Esophagus muscularis mucosa (tissue), 4 donors: ENCODE measurements at regions not wholly inside any gene's neighbourhood (a gene's known extent, or its start where the extent isn't known, plus 50 kb on each side); places are given as distances from the start of the nearest gene placed in this dataset.

Experiments
- DNase-seq: peaks from one replicate; pipeline ENCODE4 v3.0.0-alpha.2; 2017; ENCODE audit errors: extremely low spot score
- H3K27ac ChIP-seq, 4 donors: fragments of 200-600 bp; sonication (generic); replicated peaks in 1 of 4; 1 replicate in 3 of 4; 2 replicates in 1 of 4; pipeline ENCODE4 v1.5.1; 2016 to 2019; ENCODE audit warnings: mild to moderate bottlenecking in 1 of 4
- H3K27me3 ChIP-seq, 4 donors: fragments of 200-600 bp; sonication (generic); one replicate each; pipeline versions ENCODE4 v1.5.1 to v1.6.0; 2016 to 2019
- H3K36me3 ChIP-seq, 4 donors: fragments of 200-600 bp; sonication (generic); one replicate each; pipeline ENCODE4 v1.5.1; 2016 to 2019
- H3K4me1 ChIP-seq, 4 donors: fragments of 200-600 bp; sonication (generic); one replicate each; pipeline ENCODE4 v1.5.1; 2016 to 2019
- H3K4me3 ChIP-seq, 4 donors: fragments of 200-600 bp; sonication (generic); 1 replicate in 2 of 4; 2 replicates in 2 of 4; pipeline ENCODE4 v1.5.1; 2016 to 2019; ENCODE audit warnings: mild to moderate bottlenecking in 4 of 4, moderate library complexity in 1 of 4
- H3K9me3 ChIP-seq, 4 donors: fragments of 200-600 bp; sonication (generic); 1 replicate in 3 of 4; 2 replicates in 1 of 4; pipeline ENCODE4 v1.5.1; 2016 to 2019
- EP300 ChIP-seq: sonication (generic); formaldehyde crosslinking; IDR thresholded peaks from one replicate; pipeline ENCODE4 v1.6.1; 2017; ENCODE audit warnings: antibody characterized with exemption
- POLR2A ChIP-seq: fragments of 450-650 bp; IDR thresholded peaks from one replicate; pipeline ENCODE4 v1.6.1; 2017; ENCODE audit warnings: antibody characterized with exemption, moderate library complexity, mild to moderate bottlenecking, low read depth
- POLR2AphosphoS5 ChIP-seq, 2 donors: sonication (generic); formaldehyde crosslinking; IDR thresholded peaks; one replicate each; pipeline ENCODE4 v1.6.1; 2017; ENCODE audit warnings: antibody characterized with exemption in 2 of 2
- WGBS: methylation state at CpG from one replicate; pipeline ENCODE4 v1.1.5; 2018; 5-methylcytosine and 5-hydroxymethylcytosine counted together
- intact Hi-C: fragments of 100-400 bp; cut with DNase I; formaldehyde crosslinking; loops from one replicate; pipeline ENCODE4 v1.15.1; 2023
- TF ChIP-seq, protein P1 (sequence below), 3 experiments: fragments of 200-600 bp in 2 of 3; fragments of 450-650 bp in 1 of 3; sonication (generic) in 2 of 3; IDR thresholded peaks; one replicate each; pipeline ENCODE4 v1.5.1; 2017 to 2019; ENCODE audit warnings: antibody characterized with exemption in 3 of 3, mild to moderate bottlenecking in 2 of 3, moderate library complexity in 1 of 3

DNA sequence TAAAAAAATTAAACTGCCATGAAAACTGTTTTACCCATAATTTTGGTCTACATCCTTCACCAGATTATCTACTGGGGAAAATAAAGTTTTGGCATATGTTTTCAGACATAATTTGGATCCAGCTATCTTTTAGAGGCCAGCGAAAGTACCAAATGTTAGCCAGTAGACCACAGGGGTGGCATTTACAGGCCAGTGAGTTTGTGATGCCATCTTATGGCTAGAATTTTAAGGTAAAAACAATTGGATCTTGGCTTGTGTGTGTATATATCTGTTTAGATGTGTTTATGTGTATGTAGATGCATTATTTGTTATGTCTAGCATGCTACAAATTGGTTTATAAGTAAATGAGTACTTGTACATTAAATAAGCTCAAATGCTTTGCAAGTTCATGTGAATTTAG is 322.6 kb downstream of the ASXL3 start:
- no peak for DNase-seq
- H3K9me3 ChIP-seq = no peaks in the 10 kb centered on the region
- H3K4me3 ChIP-seq = no peak overlapping the region
- no peaks in the 10 kb centered on the region for H3K36me3 ChIP-seq
- H3K27ac ChIP-seq = no peak overlapping the region
- intact Hi-C loops = no loop called here
- 97% methylated on average over 1 of the region's 1 CpG for WGBS
- TF ChIP-seq POLR2A (no peak), EP300 (no peak), POLR2AphosphoS5 (IDR thresholded peaks at IDR 0.05) (no peak)
- TF ChIP-seq, protein P1, sequence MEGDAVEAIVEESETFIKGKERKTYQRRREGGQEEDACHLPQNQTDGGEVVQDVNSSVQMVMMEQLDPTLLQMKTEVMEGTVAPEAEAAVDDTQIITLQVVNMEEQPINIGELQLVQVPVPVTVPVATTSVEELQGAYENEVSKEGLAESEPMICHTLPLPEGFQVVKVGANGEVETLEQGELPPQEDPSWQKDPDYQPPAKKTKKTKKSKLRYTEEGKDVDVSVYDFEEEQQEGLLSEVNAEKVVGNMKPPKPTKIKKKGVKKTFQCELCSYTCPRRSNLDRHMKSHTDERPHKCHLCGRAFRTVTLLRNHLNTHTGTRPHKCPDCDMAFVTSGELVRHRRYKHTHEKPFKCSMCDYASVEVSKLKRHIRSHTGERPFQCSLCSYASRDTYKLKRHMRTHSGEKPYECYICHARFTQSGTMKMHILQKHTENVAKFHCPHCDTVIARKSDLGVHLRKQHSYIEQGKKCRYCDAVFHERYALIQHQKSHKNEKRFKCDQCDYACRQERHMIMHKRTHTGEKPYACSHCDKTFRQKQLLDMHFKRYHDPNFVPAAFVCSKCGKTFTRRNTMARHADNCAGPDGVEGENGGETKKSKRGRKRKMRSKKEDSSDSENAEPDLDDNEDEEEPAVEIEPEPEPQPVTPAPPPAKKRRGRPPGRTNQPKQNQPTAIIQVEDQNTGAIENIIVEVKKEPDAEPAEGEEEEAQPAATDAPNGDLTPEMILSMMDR (IDR thresholded peaks at IDR 0.05) = no peak
- no peaks in the 10 kb centered on the region for H3K27me3 ChIP-seq
- no peaks in the 10 kb centered on the region for H3K4me1 ChIP-seq

GRCh38 chr18:33898427-33898826 is 320.4 kb downstream of the ASXL3 start:
- H3K4me3 ChIP-seq = no peak overlapping the region
- 88% methylated on average over 2 of the region's 2 CpGs for WGBS
- H3K36me3 ChIP-seq = no peaks in the 10 kb centered on the region
- no peak overlapping the region for H3K27ac ChIP-seq
- intact Hi-C loops = no loop called here
- no peaks in the 10 kb centered on the region for H3K27me3 ChIP-seq
- H3K4me1 ChIP-seq = no peaks in the 10 kb centered on the region
- DNase-seq = no peak
- H3K9me3 ChIP-seq = no peaks in the 10 kb centered on the region
- no peak for TF ChIP-seq POLR2AphosphoS5 (IDR thresholded peaks at IDR 0.05)
- TF ChIP-seq, protein P1 (IDR thresholded peaks at IDR 0.05) = no peak
- TF ChIP-seq POLR2A = no peak
- no peak for TF ChIP-seq EP300

GRCh38 chr18:33878213-33878612 is 300.2 kb downstream of the ASXL3 start:
- H3K4me3 ChIP-seq = no peak overlapping the region
- H3K4me1 ChIP-seq = no peaks in the 10 kb centered on the region
- no peak overlapping the region for H3K27ac ChIP-seq
- TF ChIP-seq POLR2AphosphoS5 (IDR thresholded peaks at IDR 0.05) (no peak), POLR2A (no peak), EP300 (no peak)
- TF ChIP-seq, protein P1 (IDR thresholded peaks at IDR 0.05) = no peak
- no peaks in the 10 kb centered on the region for H3K27me3 ChIP-seq
- no peaks in the 10 kb centered on the region for H3K9me3 ChIP-seq
- WGBS = 43% methylated on average over 1 of the region's 1 CpG
- DNase-seq = no peak
- H3K36me3 ChIP-seq = no peaks in the 10 kb centered on the region
- intact Hi-C loops = no loop called here

DNA sequence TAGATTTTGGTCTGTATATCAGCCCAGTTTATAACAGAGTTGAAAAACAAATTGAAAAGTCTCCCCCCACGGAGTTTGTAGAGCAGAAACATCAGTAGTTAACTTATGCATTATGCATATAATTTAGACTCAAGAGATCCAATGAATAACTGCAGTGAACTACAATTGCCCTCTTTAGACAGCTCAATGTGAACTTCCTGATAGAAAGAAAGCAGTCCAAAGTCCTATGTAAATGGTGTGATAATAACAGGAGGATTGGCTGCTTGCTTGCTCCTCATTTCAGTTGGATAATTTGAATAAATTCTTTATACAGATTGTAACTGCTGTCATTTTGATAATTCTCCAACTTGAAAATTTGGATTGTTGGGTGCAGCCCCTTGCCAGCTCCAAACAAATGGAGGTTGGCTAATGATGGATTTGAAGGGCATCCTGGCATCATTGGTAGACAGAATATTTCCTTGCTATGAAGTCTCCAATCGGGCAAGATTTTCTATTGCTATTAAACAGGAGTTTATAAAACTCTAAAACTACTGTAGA is 297.1 kb downstream of the ASXL3 start:
- Histone ChIP-seq H3K4me3 (no peak overlapping the region), H3K4me1 (peaks cover 0 to 1% (median 0%) of the 10 kb centered on the region in 4 donors), H3K9me3 (no peaks in the 10 kb centered on the region), H3K27me3 (no peaks in the 10 kb centered on the region), H3K27ac (no peak overlapping the region), H3K36me3 (no peaks in the 10 kb centered on the region)
- TF ChIP-seq, protein P1 (IDR thresholded peaks at IDR 0.05) = no peak
- TF ChIP-seq EP300 (no peak), POLR2AphosphoS5 (IDR thresholded peaks at IDR 0.05) (no peak), POLR2A (no peak)
- intact Hi-C loops = no loop called here
- no peak for DNase-seq
- WGBS = 64% methylated on average over 2 of the region's 2 CpGs

- peaks cover 0 to 4% (median 0%) of the 10 kb centered on the region in 4 donors for H3K4me1 ChIP-seq
- intact Hi-C loops = no loop called here
- H3K27ac ChIP-seq = no peak overlapping the region
- WGBS = 50% methylated on average over 3 of the region's 3 CpGs
- H3K27me3 ChIP-seq = no peaks in the 10 kb centered on the region
- no peak overlapping the region for H3K4me3 ChIP-seq
- H3K9me3 ChIP-seq = no peaks in the 10 kb centered on the region
- no peaks in the 10 kb centered on the region for H3K36me3 ChIP-seq
- no peak for DNase-seq
- TF ChIP-seq, protein P1 (IDR thresholded peaks at IDR 0.05) = no peak
- TF ChIP-seq POLR2A (no peak), POLR2AphosphoS5 (IDR thresholded peaks at IDR 0.05) (no peak), EP300 (no peak)
Measured at GRCh38 chr18:33873112-33873511, 295.1 kb downstream of the ASXL3 start.
